ENCODE measurements at regions not wholly inside any gene's neighbourhood (a gene's known extent, or its start where the extent isn't known, plus 50 kb on each side); places are given as distances from the start of the nearest gene placed in this dataset.

GRCh38 chr1:244294599-244295224 is 157.0 kb downstream of the ADSS2 start:
- H2AK5ac ChIP-seq (ENCODE audit: low read depth, low read length): no peak overlapping the region
- no CpG with 5 or more reads among the region's 7 CpGs for WGBS, 2 donors (ENCODE audit: extremely low coverage in 2 of 2, insufficient read length in 2 of 2, insufficient replicate concordance in 1 of 2)
- no peak overlapping the region for H4K8ac ChIP-seq (ENCODE audit: low read depth, low read length)
- no peak overlapping the region for H3K9ac ChIP-seq (ENCODE audit: low read depth, low read length, poor library complexity)
- no peak overlapping the region for H2BK15ac ChIP-seq (ENCODE audit: low read length)
- no peak overlapping the region for H3K27ac ChIP-seq (replicated peaks; ENCODE audit: low read length)
- peaks cover 3% of the 10 kb centered on the region in 2 donors for H3K4me1 ChIP-seq (ENCODE audit: control insufficient read depth in 2 of 2, insufficient read depth in 1 of 2, low read depth in 1 of 2, low read length in 2 of 2)
- no peak overlapping the region for H3K14ac ChIP-seq (ENCODE audit: low read length)
- H3K4ac ChIP-seq (ENCODE audit: low read length): no peak overlapping the region
- H3K23ac ChIP-seq (ENCODE audit: low read depth, low read length, poor library complexity): no peak overlapping the region
- no peak overlapping the region for H4K91ac ChIP-seq (ENCODE audit: low read depth, low read length, poor library complexity)
- no peak overlapping the region for H3K4me3 ChIP-seq (ENCODE audit: low read length in 2 of 2)
- no peak overlapping the region for H2BK5ac ChIP-seq (ENCODE audit: low read length)
- no peak overlapping the region for H3K4me2 ChIP-seq (ENCODE audit: insufficient read depth, low read length, poor library complexity, severe bottlenecking)
- H3K36me3 ChIP-seq (replicated peaks in 1 of 2; ENCODE audit: control insufficient read depth in 2 of 2, insufficient read depth in 2 of 2, low read length in 2 of 2): no peaks in the 10 kb centered on the region
- no peak for DNase-seq (ENCODE audit: low spot score)
- H2AFZ ChIP-seq (ENCODE audit: low read length): no peak overlapping the region
- no peaks in the 10 kb centered on the region for H3K79me1 ChIP-seq (ENCODE audit: low read depth, low read length)
- no peak overlapping the region for H2BK12ac ChIP-seq (ENCODE audit: low read length)
- no peak overlapping the region for H3K18ac ChIP-seq (ENCODE audit: low read length)
- no peaks in the 10 kb centered on the region for H3K27me3 ChIP-seq (ENCODE audit: control insufficient read depth in 3 of 3, insufficient read depth in 3 of 3, low read depth in 1 of 3, low read length in 3 of 3)
- no peaks in the 10 kb centered on the region for H3K9me3 ChIP-seq (replicated peaks in 1 of 2; ENCODE audit: control insufficient read depth in 2 of 2, insufficient read depth in 1 of 2, low read depth in 1 of 2, low read length in 2 of 2)
- no peak overlapping the region for H2BK120ac ChIP-seq (ENCODE audit: low read depth, low read length)

- no peak overlapping the region for H3K4me3 ChIP-seq (ENCODE audit: low read length in 2 of 2)
- no peak overlapping the region for H2AK5ac ChIP-seq (ENCODE audit: low read depth, low read length)
- no peak overlapping the region for H3K27ac ChIP-seq (replicated peaks; ENCODE audit: low read length)
- no peak for DNase-seq (ENCODE audit: low spot score)
- H3K18ac ChIP-seq (ENCODE audit: low read length): no peak overlapping the region
- H3K14ac ChIP-seq (ENCODE audit: low read length): no peak overlapping the region
- no peak overlapping the region for H2BK12ac ChIP-seq (ENCODE audit: low read length)
- H3K9me3 ChIP-seq (replicated peaks in 1 of 2; ENCODE audit: control insufficient read depth in 2 of 2, insufficient read depth in 1 of 2, low read depth in 1 of 2, low read length in 2 of 2): no peaks in the 10 kb centered on the region
- no peak overlapping the region for H4K91ac ChIP-seq (ENCODE audit: low read depth, low read length, poor library complexity)
- no peaks in the 10 kb centered on the region for H3K79me1 ChIP-seq (ENCODE audit: low read depth, low read length)
- no peak overlapping the region for H2BK5ac ChIP-seq (ENCODE audit: low read length)
- no peaks in the 10 kb centered on the region for H3K27me3 ChIP-seq (ENCODE audit: control insufficient read depth in 3 of 3, insufficient read depth in 3 of 3, low read depth in 1 of 3, low read length in 3 of 3)
- no peak overlapping the region for H3K4ac ChIP-seq (ENCODE audit: low read length)
- WGBS, 2 donors (ENCODE audit: extremely low coverage in 2 of 2, insufficient read length in 2 of 2, insufficient replicate concordance in 1 of 2): no CpG with 5 or more reads among the region's 8 CpGs
- no peak overlapping the region for H3K9ac ChIP-seq (ENCODE audit: low read depth, low read length, poor library complexity)
- no peak overlapping the region for H3K4me2 ChIP-seq (ENCODE audit: insufficient read depth, low read length, poor library complexity, severe bottlenecking)
- no peak overlapping the region for H2BK15ac ChIP-seq (ENCODE audit: low read length)
- no peak overlapping the region for H4K8ac ChIP-seq (ENCODE audit: low read depth, low read length)
- no peak overlapping the region for H3K23ac ChIP-seq (ENCODE audit: low read depth, low read length, poor library complexity)
- H3K4me1 ChIP-seq (ENCODE audit: control insufficient read depth in 2 of 2, insufficient read depth in 1 of 2, low read depth in 1 of 2, low read length in 2 of 2): peaks cover 3% of the 10 kb centered on the region in 2 donors
- no peak overlapping the region for H2BK120ac ChIP-seq (ENCODE audit: low read depth, low read length)
- no peaks in the 10 kb centered on the region for H3K36me3 ChIP-seq (replicated peaks in 1 of 2; ENCODE audit: control insufficient read depth in 2 of 2, insufficient read depth in 2 of 2, low read length in 2 of 2)
- H2AFZ ChIP-seq (ENCODE audit: low read length): no peak overlapping the region
These were observed 155.7 kb downstream of the ADSS2 start for GRCh38 chr1:244296003-244296402.

GRCh38 chr1:244296447-244296846 is 155.3 kb downstream of the ADSS2 start:
- peaks cover 3% of the 10 kb centered on the region in 2 donors for H3K4me1 ChIP-seq (ENCODE audit: control insufficient read depth in 2 of 2, insufficient read depth in 1 of 2, low read depth in 1 of 2, low read length in 2 of 2)
- WGBS, 2 donors (ENCODE audit: extremely low coverage in 2 of 2, insufficient read length in 2 of 2, insufficient replicate concordance in 1 of 2): no CpG with 5 or more reads among the region's 6 CpGs
- DNase-seq (ENCODE audit: low spot score): no peak
- H2BK12ac ChIP-seq (ENCODE audit: low read length): no peak overlapping the region
- H3K18ac ChIP-seq (ENCODE audit: low read length): no peak overlapping the region
- H3K4ac ChIP-seq (ENCODE audit: low read length): no peak overlapping the region
- no peak overlapping the region for H2BK120ac ChIP-seq (ENCODE audit: low read depth, low read length)
- no peaks in the 10 kb centered on the region for H3K36me3 ChIP-seq (replicated peaks in 1 of 2; ENCODE audit: control insufficient read depth in 2 of 2, insufficient read depth in 2 of 2, low read length in 2 of 2)
- no peak overlapping the region for H2BK5ac ChIP-seq (ENCODE audit: low read length)
- H2BK15ac ChIP-seq (ENCODE audit: low read length): no peak overlapping the region
- no peak overlapping the region for H4K8ac ChIP-seq (ENCODE audit: low read depth, low read length)
- H4K91ac ChIP-seq (ENCODE audit: low read depth, low read length, poor library complexity): no peak overlapping the region
- peak overlapping the region; percentile 54 for H2AFZ ChIP-seq (ENCODE audit: low read length)
- H3K4me3 ChIP-seq (ENCODE audit: low read length in 2 of 2): no peak overlapping the region
- no peak overlapping the region for H3K4me2 ChIP-seq (ENCODE audit: insufficient read depth, low read length, poor library complexity, severe bottlenecking)
- no peak overlapping the region for H3K23ac ChIP-seq (ENCODE audit: low read depth, low read length, poor library complexity)
- H3K27me3 ChIP-seq (ENCODE audit: control insufficient read depth in 3 of 3, insufficient read depth in 3 of 3, low read depth in 1 of 3, low read length in 3 of 3): no peaks in the 10 kb centered on the region
- H3K9me3 ChIP-seq (replicated peaks in 1 of 2; ENCODE audit: control insufficient read depth in 2 of 2, insufficient read depth in 1 of 2, low read depth in 1 of 2, low read length in 2 of 2): no peaks in the 10 kb centered on the region
- no peak overlapping the region for H3K27ac ChIP-seq (replicated peaks; ENCODE audit: low read length)
- H3K79me1 ChIP-seq (ENCODE audit: low read depth, low read length): no peaks in the 10 kb centered on the region
- H2AK5ac ChIP-seq (ENCODE audit: low read depth, low read length): no peak overlapping the region
- H3K14ac ChIP-seq (ENCODE audit: low read length): no peak overlapping the region
- H3K9ac ChIP-seq (ENCODE audit: low read depth, low read length, poor library complexity): no peak overlapping the region

GRCh38 chr1:244297087-244297486 is 154.6 kb downstream of the ADSS2 start:
- no peak overlapping the region for H3K18ac ChIP-seq (ENCODE audit: low read length)
- no peak overlapping the region for H4K91ac ChIP-seq (ENCODE audit: low read depth, low read length, poor library complexity)
- H2BK120ac ChIP-seq (ENCODE audit: low read depth, low read length): no peak overlapping the region
- H2AFZ ChIP-seq (ENCODE audit: low read length): no peak overlapping the region
- no peak overlapping the region for H3K4me3 ChIP-seq (ENCODE audit: low read length in 2 of 2)
- DNase-seq (ENCODE audit: low spot score): no peak
- peaks cover 3% of the 10 kb centered on the region in 2 donors for H3K4me1 ChIP-seq (ENCODE audit: control insufficient read depth in 2 of 2, insufficient read depth in 1 of 2, low read depth in 1 of 2, low read length in 2 of 2)
- no peak overlapping the region for H2BK5ac ChIP-seq (ENCODE audit: low read length)
- no peak overlapping the region for H3K9ac ChIP-seq (ENCODE audit: low read depth, low read length, poor library complexity)
- H3K4me2 ChIP-seq (ENCODE audit: insufficient read depth, low read length, poor library complexity, severe bottlenecking): no peak overlapping the region
- H2AK5ac ChIP-seq (ENCODE audit: low read depth, low read length): no peak overlapping the region
- no peak overlapping the region for H3K27ac ChIP-seq (replicated peaks; ENCODE audit: low read length)
- no peaks in the 10 kb centered on the region for H3K79me1 ChIP-seq (ENCODE audit: low read depth, low read length)
- no peaks in the 10 kb centered on the region for H3K27me3 ChIP-seq (ENCODE audit: control insufficient read depth in 3 of 3, insufficient read depth in 3 of 3, low read depth in 1 of 3, low read length in 3 of 3)
- H3K36me3 ChIP-seq (replicated peaks in 1 of 2; ENCODE audit: control insufficient read depth in 2 of 2, insufficient read depth in 2 of 2, low read length in 2 of 2): no peaks in the 10 kb centered on the region
- H3K4ac ChIP-seq (ENCODE audit: low read length): no peak overlapping the region
- H3K14ac ChIP-seq (ENCODE audit: low read length): no peak overlapping the region
- no peak overlapping the region for H2BK15ac ChIP-seq (ENCODE audit: low read length)
- H4K8ac ChIP-seq (ENCODE audit: low read depth, low read length): no peak overlapping the region
- H2BK12ac ChIP-seq (ENCODE audit: low read length): no peak overlapping the region
- no peak overlapping the region for H3K23ac ChIP-seq (ENCODE audit: low read depth, low read length, poor library complexity)
- WGBS, 2 donors (ENCODE audit: extremely low coverage in 2 of 2, insufficient read length in 2 of 2, insufficient replicate concordance in 1 of 2): no CpG with 5 or more reads among the region's 3 CpGs
- no peaks in the 10 kb centered on the region for H3K9me3 ChIP-seq (replicated peaks in 1 of 2; ENCODE audit: control insufficient read depth in 2 of 2, insufficient read depth in 1 of 2, low read depth in 1 of 2, low read length in 2 of 2)
